ENCODE measurements at regions not wholly inside any gene's neighbourhood (a gene's known extent, or its start where the extent isn't known, plus 50 kb on each side); places are given as distances from the start of the nearest gene placed in this dataset.

GRCh38 chr2:199627417-199627816 is 169.7 kb upstream of the SATB2 start:
- Histone ChIP-seq H3K27ac (ENCODE audit: extremely low read depth, low read depth, low read length) (no peak overlapping the region), H3K4me1 (ENCODE audit: control insufficient read depth, insufficient read depth, low read length) (no peaks in the 10 kb centered on the region), H3K9me3 (ENCODE audit: control insufficient read depth, insufficient read depth, low read depth, low read length) (no peaks in the 10 kb centered on the region), H3K36me3 (ENCODE audit: control insufficient read depth in 2 of 2, insufficient read depth in 1 of 2, low read length in 2 of 2) (no peaks in the 10 kb centered on the region), H3K4me3 (ENCODE audit: low read depth, low read length) (no peak overlapping the region)
- ChIA-PET CTCF (no interaction called here), POLR2A (no interaction called here)
- no peak for TF ChIP-seq BCL11A (tag by site-specific recombination; IDR thresholded peaks at IDR 0.05; ENCODE audit: low read depth)

- TF ChIP-seq, protein P1, sequence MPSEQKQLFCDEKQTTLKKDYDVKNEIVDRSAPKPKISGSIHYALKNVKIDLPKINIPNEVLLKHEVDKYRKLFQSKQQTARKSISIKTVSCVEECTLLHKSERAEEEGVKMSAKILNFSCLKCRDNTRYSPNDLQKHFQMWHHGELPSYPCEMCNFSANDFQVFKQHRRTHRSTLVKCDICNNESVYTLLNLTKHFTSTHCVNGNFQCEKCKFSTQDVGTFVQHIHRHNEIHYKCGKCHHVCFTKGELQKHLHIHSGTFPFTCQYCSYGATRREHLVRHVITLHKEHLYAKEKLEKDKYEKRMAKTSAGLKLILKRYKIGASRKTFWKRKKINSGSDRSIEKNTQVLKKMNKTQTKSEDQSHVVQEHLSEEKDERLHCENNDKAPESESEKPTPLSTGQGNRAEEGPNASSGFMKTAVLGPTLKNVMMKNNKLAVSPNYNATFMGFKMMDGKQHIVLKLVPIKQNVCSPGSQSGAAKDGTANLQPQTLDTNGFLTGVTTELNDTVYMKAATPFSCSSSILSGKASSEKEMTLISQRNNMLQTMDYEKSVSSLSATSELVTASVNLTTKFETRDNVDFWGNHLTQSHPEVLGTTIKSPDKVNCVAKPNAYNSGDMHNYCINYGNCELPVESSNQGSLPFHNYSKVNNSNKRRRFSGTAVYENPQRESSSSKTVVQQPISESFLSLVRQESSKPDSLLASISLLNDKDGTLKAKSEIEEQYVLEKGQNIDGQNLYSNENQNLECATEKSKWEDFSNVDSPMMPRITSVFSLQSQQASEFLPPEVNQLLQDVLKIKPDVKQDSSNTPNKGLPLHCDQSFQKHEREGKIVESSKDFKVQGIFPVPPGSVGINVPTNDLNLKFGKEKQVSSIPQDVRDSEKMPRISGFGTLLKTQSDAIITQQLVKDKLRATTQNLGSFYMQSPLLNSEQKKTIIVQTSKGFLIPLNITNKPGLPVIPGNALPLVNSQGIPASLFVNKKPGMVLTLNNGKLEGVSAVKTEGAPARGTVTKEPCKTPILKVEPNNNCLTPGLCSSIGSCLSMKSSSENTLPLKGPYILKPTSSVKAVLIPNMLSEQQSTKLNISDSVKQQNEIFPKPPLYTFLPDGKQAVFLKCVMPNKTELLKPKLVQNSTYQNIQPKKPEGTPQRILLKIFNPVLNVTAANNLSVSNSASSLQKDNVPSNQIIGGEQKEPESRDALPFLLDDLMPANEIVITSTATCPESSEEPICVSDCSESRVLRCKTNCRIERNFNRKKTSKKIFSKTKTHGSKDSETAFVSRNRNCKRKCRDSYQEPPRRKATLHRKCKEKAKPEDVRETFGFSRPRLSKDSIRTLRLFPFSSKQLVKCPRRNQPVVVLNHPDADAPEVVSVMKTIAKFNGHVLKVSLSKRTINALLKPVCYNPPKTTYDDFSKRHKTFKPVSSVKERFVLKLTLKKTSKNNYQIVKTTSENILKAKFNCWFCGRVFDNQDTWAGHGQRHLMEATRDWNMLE (tag by site-specific recombination; conservative IDR thresholded peaks at IDR 0.05; ENCODE audit: low read depth), result no peak
- TF ChIP-seq ZNF677 (tag by site-specific recombination; IDR thresholded peaks at IDR 0.05), result peak; percentile 86
- CTCF ChIA-PET, result no interaction called here
- H3K4me3 ChIP-seq (ENCODE audit: low read depth, low read length), result no peak overlapping the region
- no peak overlapping the region for H3K27ac ChIP-seq (ENCODE audit: extremely low read depth, low read depth, low read length)
- H3K9me3 ChIP-seq (ENCODE audit: control insufficient read depth, insufficient read depth, low read depth, low read length), result no peaks in the 10 kb centered on the region
- no peaks in the 10 kb centered on the region for H3K36me3 ChIP-seq (ENCODE audit: control insufficient read depth in 2 of 2, insufficient read depth in 1 of 2, low read length in 2 of 2)
- POLR2A ChIA-PET, result no interaction called here
- no peaks in the 10 kb centered on the region for H3K4me1 ChIP-seq (ENCODE audit: control insufficient read depth, insufficient read depth, low read length)
These were observed 167.2 kb upstream of the SATB2 start for GRCh38 chr2:199624958-199625357.

- CTCF ChIA-PET, result no interaction called here
- H3K4me1 ChIP-seq (ENCODE audit: control insufficient read depth, insufficient read depth, low read length), result no peaks in the 10 kb centered on the region
- TF ChIP-seq HIC1 (tag by site-specific recombination; IDR thresholded peaks at IDR 0.05), result no peak
- TF ChIP-seq ZFHX2 (tag by site-specific recombination; conservative IDR thresholded peaks at IDR 0.05), result no peak
- TF ChIP-seq, protein P2, sequence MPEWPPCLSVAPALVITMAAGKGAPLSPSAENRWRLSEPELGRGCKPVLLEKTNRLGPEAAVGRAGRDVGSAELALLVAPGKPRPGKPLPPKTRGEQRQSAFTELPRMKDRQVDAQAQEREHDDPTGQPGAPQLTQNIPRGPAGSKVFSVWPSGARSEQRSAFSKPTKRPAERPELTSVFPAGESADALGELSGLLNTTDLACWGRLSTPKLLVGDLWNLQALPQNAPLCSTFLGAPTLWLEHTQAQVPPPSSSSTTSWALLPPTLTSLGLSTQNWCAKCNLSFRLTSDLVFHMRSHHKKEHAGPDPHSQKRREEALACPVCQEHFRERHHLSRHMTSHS (tag by site-specific recombination; IDR thresholded peaks at IDR 0.05), result no peak
- TF ChIP-seq ZNF600 (tag by site-specific recombination; IDR thresholded peaks at IDR 0.05), result no peak
- TF ChIP-seq ZNF433 (tag by site-specific recombination; IDR thresholded peaks at IDR 0.05; ENCODE audit: low read depth), result no peak
- TF ChIP-seq ZNF571 (tag by site-specific recombination; IDR thresholded peaks at IDR 0.05), result no peak
- TF ChIP-seq GLI2 (tag by site-specific recombination; IDR thresholded peaks at IDR 0.05; ENCODE audit: borderline replicate concordance, low read depth), result no peak
- TF ChIP-seq ZNF747 (tag by site-specific recombination; IDR thresholded peaks at IDR 0.05), result no peak
- no peak for TF ChIP-seq ZNF610 (tag by site-specific recombination; IDR thresholded peaks at IDR 0.05; ENCODE audit: borderline replicate concordance)
- TF ChIP-seq ZNF768 (tag by site-specific recombination; IDR thresholded peaks at IDR 0.05), result no peak
- no peak for TF ChIP-seq ZBTB11 (tag by site-specific recombination; conservative IDR thresholded peaks at IDR 0.05; ENCODE audit: low read depth)
- no peak for TF ChIP-seq ZNF416 (tag by site-specific recombination; IDR thresholded peaks at IDR 0.05)
- TF ChIP-seq ZIC2 (tag by site-specific recombination; IDR thresholded peaks at IDR 0.05), result no peak
- no peaks in the 10 kb centered on the region for H3K9me3 ChIP-seq (ENCODE audit: control insufficient read depth, insufficient read depth, low read depth, low read length)
- H3K36me3 ChIP-seq (ENCODE audit: control insufficient read depth in 2 of 2, insufficient read depth in 1 of 2, low read length in 2 of 2), result no peaks in the 10 kb centered on the region
- no peak overlapping the region for H3K27ac ChIP-seq (ENCODE audit: extremely low read depth, low read depth, low read length)
- no peak overlapping the region for H3K4me3 ChIP-seq (ENCODE audit: low read depth, low read length)
- POLR2A ChIA-PET, result no interaction called here
These were observed 154.9 kb upstream of the SATB2 start for GRCh38 chr2:199612509-199613130.

Measured in HEK293 (cell line).